Activated naive CD4-positive, alpha-beta T cell treated with anti-CD3 and anti-CD28 coated beads, Interleukin-2, amount 10 ng/mL, durations not matched to agents 7 days and 5 days (primary cell): ENCODE measurements at regions not wholly inside any gene's neighbourhood (a gene's known extent, or its start where the extent isn't known, plus 50 kb on each side); places are given as distances from the start of the nearest gene placed in this dataset.
"Not testable (repeated sequence)": the region's sequence is repeated elsewhere in the genome, so short reads cannot be mapped to it uniquely, and the experiment has no call there.

Source experiments
- CTCF ChIA-PET: fragments of 350-600 bp; sonication (Branson Sonifier 250); formaldehyde crosslinking; loops from one replicate; lab custom pipeline; 2021; ENCODE audit warnings: antibody characterized with exemption; lab: Charles Lee
- DNase-seq: peaks from one replicate; pipeline ENCODE4 v3.0.0-alpha.2; 2020
- H3K27ac Mint-ChIP-seq: one replicate; pipeline ENCODE4 v1.8.0; 2021; ENCODE audit warnings: mild to moderate bottlenecking, moderate library complexity, mixed read lengths
- H3K27me3 Mint-ChIP-seq: one replicate; pipeline ENCODE4 v1.8.0; 2021; ENCODE audit warnings: mild to moderate bottlenecking, mixed read lengths
- H3K36me3 Mint-ChIP-seq: one replicate; pipeline ENCODE4 v1.8.0; 2021; ENCODE audit warnings: mixed read lengths
- H3K4me1 Mint-ChIP-seq: one replicate; pipeline ENCODE4 v1.8.0; 2021; ENCODE audit warnings: mixed read lengths
- H3K4me3 Mint-ChIP-seq: one replicate; pipeline ENCODE4 v1.8.0; 2021; ENCODE audit warnings: mild to moderate bottlenecking, moderate library complexity, mixed read lengths
- H3K9me3 Mint-ChIP-seq: one replicate; pipeline ENCODE4 v1.8.0; 2021; ENCODE audit warnings: mixed read lengths

DNA sequence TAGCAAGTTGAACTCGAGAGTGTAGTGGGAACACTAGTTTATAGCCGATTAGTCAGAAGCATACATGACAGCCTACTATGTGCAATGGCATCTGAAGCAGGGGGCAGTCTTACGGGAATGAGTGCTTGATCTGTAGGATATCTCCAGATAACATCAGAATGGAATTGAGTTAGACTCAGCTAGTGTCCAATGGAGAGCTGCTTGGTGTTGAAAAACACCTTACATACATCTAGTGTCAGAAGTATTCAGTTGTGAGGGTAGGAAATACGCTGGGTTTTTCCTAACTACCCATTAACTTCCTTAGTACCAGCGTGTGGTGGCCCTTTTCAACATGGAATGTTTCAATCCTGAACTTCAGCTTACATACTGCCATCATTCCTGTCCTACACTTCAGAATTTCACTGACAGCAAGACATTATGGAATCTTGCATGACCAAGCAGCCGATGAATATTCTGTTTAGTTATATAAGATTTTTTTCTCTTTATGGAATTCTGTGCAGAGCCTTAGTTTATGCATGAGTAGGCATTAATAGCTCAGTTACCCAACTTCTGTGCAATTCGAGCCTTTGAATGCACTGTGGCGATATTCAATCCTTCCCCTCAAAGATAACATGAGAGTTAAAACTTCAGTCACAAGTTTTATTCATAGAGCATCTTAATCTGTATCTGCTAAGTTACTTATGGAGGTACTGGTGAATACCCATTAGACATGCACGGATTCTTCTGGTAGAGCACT is 218.6 kb upstream of the MOCS1 start:
- H3K9me3 Mint-ChIP-seq, result no peaks in the 10 kb centered on the region
- no peaks in the 10 kb centered on the region for H3K4me1 Mint-ChIP-seq
- no peaks in the 10 kb centered on the region for H3K36me3 Mint-ChIP-seq
- no peak overlapping the region for H3K4me3 Mint-ChIP-seq
- no peaks in the 10 kb centered on the region for H3K27me3 Mint-ChIP-seq
- CTCF ChIA-PET, result no interaction called here
- DNase-seq, result no peak
- H3K27ac Mint-ChIP-seq, result no peak overlapping the region

DNA sequence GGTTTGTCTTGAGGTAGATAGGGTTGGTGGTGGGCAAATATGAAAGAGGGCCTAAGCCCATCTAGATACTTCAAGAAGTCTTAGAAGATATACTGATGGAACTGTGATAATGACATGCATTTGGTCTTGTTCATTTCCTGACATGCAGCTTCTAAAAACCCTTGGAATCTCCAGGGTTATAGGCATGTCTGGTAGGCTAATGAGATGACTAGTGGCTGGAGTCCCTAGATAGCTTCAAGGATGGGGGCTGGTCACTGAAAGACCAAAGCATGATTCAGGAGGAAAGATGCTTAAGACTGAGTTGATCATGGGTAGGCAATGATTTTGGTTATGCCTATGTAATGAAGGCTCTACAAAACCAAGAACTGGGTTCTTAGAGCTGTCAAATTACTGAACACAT is 217.9 kb upstream of the MOCS1 start:
- H3K27ac Mint-ChIP-seq, result no peak overlapping the region

DNA sequence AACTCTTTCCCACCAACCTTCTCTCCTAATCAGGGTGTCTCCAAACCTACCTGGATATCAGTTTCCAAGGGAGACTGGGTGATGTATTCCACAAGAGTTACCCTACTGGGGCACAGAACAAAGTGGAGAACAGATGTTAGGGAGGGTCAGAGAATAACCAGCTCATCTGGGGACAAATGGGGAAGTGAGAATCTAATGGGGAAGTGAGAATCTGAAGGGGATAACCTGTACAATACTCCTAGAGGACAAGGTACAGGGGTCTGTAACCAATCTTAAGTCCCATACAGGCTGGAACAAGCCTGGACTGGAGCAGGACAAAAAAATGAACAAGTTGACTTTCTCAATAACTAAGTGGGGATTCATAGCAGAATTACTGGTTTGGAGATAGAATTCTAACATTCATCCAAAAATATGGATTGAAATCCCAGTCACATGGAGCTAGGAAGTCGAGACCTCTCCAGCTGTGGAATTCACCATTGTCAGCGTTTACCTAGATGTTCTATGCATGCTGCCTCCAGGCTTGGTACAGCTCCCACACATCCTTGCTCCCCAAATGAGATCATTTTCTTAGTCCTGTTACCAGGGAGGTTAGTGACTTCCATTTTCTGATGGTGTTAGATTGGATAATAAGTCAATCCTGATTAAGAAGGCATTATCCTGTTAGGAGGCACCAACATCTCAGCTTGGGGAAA is 214.8 kb upstream of the MOCS1 start:
- Mint-ChIP-seq H3K27me3 (no peaks in the 10 kb centered on the region), H3K36me3 (no peaks in the 10 kb centered on the region), H3K27ac (no peak overlapping the region), H3K4me3 (no peak overlapping the region), H3K9me3 (no peaks in the 10 kb centered on the region), H3K4me1 (no peaks in the 10 kb centered on the region)
- no peak for DNase-seq
- CTCF ChIA-PET, result no interaction called here

More for the DNA sequence above, 217.9 kb upstream of the MOCS1 start:
- Mint-ChIP-seq H3K4me3 (no peak overlapping the region), H3K9me3 (no peaks in the 10 kb centered on the region), H3K4me1 (no peaks in the 10 kb centered on the region), H3K36me3 (no peaks in the 10 kb centered on the region), H3K27me3 (no peaks in the 10 kb centered on the region)
- CTCF ChIA-PET, result no interaction called here
- no peak for DNase-seq

DNA sequence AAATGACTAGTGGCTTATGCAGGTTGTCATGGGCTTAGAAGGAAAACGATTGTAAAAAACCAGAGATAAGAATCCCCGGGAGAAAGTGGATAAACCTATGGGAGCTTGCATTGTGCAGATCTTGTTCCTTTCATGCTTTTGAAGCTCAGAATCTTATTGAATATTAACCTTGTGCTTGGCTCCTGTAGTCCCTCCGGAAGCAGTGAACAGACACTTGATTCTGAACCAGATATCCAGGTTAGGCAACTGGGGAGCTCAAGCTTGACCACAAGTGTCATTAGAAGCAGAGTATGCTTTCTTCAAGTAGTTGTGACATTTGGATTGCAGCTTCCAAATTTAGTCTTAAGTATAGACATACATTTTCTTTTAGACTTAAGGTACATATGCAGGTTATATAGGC is 212.6 kb upstream of the MOCS1 start:
- Mint-ChIP-seq H3K4me1 (no peaks in the 10 kb centered on the region), H3K4me3 (no peak overlapping the region), H3K27me3 (no peaks in the 10 kb centered on the region), H3K27ac (no peak overlapping the region), H3K9me3 (no peaks in the 10 kb centered on the region), H3K36me3 (no peaks in the 10 kb centered on the region)
- CTCF ChIA-PET, result no interaction called here
- DNase-seq, result no peak

DNA sequence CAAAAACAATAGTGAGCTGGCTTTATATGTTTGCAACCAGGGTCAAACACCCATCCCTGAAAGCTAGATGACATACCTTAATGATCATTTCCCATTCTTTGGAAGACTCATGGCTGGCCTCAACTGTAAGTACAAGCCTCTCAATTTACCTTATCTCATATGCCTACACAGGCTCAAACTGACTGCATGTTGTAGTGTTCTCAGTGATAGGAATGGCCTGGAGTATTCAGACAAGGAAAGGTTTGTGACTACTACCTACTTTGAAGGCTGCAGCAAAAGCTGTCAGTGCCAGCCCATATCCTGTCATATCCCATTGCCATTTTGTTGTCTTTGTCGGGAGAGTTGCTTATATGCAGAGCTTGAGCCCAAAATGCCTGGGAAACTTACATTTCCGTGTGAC is 205.2 kb upstream of the MOCS1 start:
- CTCF ChIA-PET, result no interaction called here
- Mint-ChIP-seq H3K27me3 (no peaks in the 10 kb centered on the region), H3K4me3 (no peak overlapping the region), H3K4me1 (no peaks in the 10 kb centered on the region), H3K36me3 (no peaks in the 10 kb centered on the region), H3K27ac (no peak overlapping the region), H3K9me3 (no peaks in the 10 kb centered on the region)
- no peak for DNase-seq

DNA sequence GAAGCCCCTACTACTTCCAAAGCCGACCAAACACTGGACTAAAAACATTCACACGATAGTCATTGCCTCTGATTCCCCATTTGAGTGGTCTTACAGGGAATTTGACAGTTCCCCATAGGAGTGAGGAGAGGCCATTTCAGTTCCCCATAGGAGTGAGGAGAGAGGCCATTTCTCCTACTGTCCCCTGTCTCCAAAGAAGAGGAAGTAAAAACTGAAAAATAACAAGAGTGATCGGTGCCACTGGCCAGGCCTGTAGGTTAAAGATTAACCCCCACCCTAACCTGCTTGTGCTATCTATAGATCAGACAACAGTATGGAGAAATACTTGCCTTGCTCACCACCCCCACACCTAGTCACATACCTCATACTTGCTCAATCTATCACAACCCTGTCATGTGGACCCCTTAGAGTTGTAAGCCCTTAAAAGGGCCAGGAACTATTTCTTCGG is 204.0 kb upstream of the MOCS1 start:
- no peaks in the 10 kb centered on the region for H3K27me3 Mint-ChIP-seq

DNA sequence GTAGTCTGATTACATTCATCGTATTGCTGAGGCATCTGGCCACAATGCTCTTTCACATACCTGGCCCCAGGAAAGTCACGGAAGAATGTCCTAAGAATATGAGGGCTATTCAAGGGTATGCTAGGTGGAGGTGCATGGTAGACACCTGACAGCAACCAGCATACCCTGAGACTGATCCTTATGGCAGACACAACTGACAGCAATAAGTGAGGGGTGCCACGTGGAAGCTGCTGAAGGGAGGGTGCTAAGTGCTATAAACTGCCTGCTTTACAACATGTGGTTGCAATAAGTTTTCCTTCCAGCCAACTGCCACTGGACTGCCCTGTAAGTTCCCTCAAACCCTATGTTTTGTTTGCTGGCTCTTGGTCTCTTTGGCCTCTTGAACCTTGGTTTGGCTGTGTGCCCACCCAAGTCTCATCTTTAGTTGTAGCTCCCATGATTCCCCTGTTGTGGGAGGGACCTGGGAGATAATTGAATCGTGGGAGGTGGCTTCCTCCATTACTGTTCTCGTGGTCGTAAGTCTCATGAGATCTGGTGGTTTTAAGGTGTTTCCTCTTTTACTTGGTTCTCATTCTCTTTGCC is 201.3 kb upstream of the MOCS1 start:
- CTCF ChIA-PET, result no interaction called here
- no peak for DNase-seq
- Mint-ChIP-seq H3K36me3 (no peaks in the 10 kb centered on the region), H3K4me1 (no peaks in the 10 kb centered on the region), H3K4me3 (no peak overlapping the region), H3K27ac (no peak overlapping the region), H3K27me3 (no peaks in the 10 kb centered on the region), H3K9me3 (no peaks in the 10 kb centered on the region)

More for the DNA sequence above, 204.0 kb upstream of the MOCS1 start:
- CTCF ChIA-PET, result no interaction called here
- Mint-ChIP-seq H3K36me3 (no peaks in the 10 kb centered on the region), H3K4me1 (no peaks in the 10 kb centered on the region), H3K9me3 (no peaks in the 10 kb centered on the region), H3K4me3 (no peak overlapping the region), H3K27ac (no peak overlapping the region)
- no peak for DNase-seq

DNA sequence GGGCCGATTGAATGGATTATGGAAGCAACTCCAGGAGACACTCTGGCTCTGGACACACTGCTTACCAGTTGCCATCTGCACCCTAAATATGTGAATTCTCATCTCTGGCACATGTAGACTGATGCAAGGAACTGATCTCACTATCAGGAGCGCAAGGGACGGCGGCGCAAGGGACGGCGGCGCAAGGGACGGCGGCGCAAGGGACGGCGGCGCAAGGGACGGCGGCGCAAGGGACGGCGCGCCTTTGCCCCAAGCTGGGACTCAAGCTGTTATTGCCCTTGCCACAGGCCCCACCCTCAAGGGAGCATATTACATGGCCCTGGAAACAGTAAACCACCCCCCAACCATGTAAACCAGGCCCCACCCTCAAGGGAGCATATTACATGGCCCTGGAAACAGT is 199.7 kb upstream of the MOCS1 start:
- DNase-seq, H3K27me3 Mint-ChIP-seq, H3K27ac Mint-ChIP-seq, CTCF ChIA-PET, H3K4me1 Mint-ChIP-seq, H3K9me3 Mint-ChIP-seq, H3K4me3 Mint-ChIP-seq, H3K36me3 Mint-ChIP-seq: not testable (repeated sequence)

DNA sequence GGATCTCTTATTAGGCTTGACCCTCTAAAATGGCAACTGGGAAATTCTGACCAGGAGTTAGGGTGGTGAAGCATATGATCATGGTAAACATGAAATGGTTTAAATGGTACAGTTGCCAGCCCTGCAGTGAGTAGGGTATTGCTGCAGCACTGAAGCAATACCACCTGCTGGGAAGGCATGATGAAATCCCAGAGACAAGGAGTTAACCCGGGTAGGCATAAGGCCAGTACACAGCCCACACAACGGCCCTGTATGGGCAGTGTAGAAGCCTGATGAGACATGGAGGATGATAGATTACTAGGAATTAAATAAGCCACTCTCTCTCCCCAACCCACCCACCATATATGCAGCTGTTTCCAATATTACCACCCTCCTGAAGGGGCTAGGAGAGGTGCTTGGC is 197.4 kb upstream of the MOCS1 start:
- no peak overlapping the region for H3K27ac Mint-ChIP-seq
- CTCF ChIA-PET, result no interaction called here
- H3K36me3 Mint-ChIP-seq, result no peaks in the 10 kb centered on the region
- no peaks in the 10 kb centered on the region for H3K4me1 Mint-ChIP-seq
- no peaks in the 10 kb centered on the region for H3K9me3 Mint-ChIP-seq
- no peaks in the 10 kb centered on the region for H3K27me3 Mint-ChIP-seq
- DNase-seq, result no peak
- H3K4me3 Mint-ChIP-seq, result no peak overlapping the region

DNA sequence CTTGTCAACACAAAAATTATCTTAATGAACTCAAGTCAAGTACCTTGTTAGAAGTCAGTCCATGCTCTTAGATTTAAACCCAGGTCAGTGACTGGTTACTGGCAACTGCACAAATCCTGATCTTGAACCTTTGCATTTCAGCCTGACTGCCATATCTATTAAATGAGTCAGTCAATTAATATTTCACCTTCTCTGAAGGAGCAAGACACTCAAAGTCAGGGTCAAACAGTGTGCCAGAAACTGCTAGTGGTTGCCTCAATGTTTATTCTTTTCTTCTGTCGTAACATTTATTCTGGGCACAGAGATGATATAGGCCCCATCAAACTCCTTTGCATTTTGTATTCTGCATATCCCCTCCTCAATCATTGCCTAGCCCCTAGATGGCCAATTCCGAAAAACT is 193.9 kb upstream of the MOCS1 start:
- Mint-ChIP-seq H3K36me3 (no peaks in the 10 kb centered on the region), H3K9me3 (no peaks in the 10 kb centered on the region), H3K4me1 (no peaks in the 10 kb centered on the region), H3K27ac (no peak overlapping the region), H3K4me3 (no peak overlapping the region), H3K27me3 (no peaks in the 10 kb centered on the region)
- CTCF ChIA-PET, result no interaction called here
- no peak for DNase-seq

DNA sequence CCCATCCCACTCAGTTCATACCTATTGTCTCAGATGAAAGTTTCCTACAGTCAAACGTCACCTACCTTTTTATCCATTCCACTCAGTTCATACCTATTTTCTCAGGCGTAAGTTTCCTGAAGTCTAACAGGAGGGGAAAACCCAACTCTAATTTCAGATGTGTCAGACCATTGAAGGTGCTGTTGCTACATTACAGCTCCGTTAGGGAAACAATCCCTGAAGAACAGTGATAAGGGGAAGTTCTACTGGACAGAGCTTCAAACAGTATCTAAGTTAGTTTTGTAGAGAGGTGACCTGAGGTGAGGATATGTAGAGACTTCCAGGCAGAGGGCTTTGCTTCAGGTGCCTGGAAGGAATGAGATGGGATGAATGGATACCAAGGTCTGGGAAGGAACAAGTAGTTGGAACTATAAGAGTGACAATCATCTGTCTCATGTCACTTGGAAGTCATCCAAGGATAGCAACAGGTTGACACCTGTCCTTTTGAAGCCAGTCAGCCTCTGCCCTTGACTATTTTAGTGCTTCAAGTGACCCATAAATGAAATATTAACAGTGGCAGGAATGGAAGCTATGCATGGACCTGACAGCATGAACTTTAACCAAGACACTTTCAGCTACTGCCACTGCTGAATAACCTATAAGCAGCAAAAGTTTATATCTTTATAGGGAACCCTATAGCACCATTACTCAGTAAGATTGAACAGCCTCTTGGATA is 191.6 kb upstream of the MOCS1 start:
- no peaks in the 10 kb centered on the region for H3K9me3 Mint-ChIP-seq
- DNase-seq, result no peak
- no peaks in the 10 kb centered on the region for H3K27me3 Mint-ChIP-seq
- H3K27ac Mint-ChIP-seq, result no peak overlapping the region
- H3K36me3 Mint-ChIP-seq, result no peaks in the 10 kb centered on the region
- no peaks in the 10 kb centered on the region for H3K4me1 Mint-ChIP-seq
- CTCF ChIA-PET, result no interaction called here
- H3K4me3 Mint-ChIP-seq, result no peak overlapping the region

DNA sequence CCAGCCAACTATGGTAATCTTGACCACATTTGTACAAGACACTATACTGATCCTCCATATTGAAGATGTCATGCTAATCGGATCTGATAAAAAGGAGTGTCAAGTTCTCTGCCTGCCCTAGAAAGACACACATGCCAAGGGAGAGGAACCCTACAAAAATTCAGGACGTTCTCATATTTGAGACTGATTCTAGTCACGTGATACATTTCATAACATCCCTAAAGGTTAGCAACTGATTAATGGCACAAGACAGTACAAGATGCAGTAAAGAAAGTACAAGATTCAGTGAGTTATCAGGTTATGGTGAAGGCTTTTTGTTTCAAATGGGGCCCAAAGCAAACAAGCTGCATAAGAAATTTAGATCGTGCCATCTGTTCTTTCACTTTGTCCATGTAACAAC is 190.7 kb upstream of the MOCS1 start:
- Mint-ChIP-seq H3K36me3 (no peaks in the 10 kb centered on the region), H3K27ac (no peak overlapping the region), H3K9me3 (no peaks in the 10 kb centered on the region), H3K4me1 (no peaks in the 10 kb centered on the region), H3K27me3 (no peaks in the 10 kb centered on the region), H3K4me3 (no peak overlapping the region)
- DNase-seq, result no peak
- CTCF ChIA-PET, result no interaction called here

DNA sequence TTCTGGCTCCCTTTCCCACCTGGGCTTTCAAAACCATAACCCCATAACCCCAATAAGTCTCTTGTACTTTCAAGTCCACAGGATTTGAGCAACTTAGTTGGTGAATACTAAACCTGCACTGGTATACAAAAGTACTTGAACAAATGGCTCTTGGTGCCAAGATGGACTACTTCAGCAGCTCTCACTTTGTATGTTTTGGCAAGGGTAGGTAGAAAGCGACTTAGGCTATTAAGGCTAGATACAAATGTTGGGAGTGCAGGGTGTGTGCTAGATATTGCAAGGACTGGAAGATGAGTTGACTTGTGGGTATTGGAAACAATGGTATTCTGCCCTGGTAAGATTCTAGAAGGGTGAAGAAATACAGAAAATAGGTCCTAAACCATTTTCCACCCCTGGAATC is 182.6 kb upstream of the MOCS1 start:
- DNase-seq, result no peak
- no peaks in the 10 kb centered on the region for H3K27me3 Mint-ChIP-seq
- no peaks in the 10 kb centered on the region for H3K36me3 Mint-ChIP-seq
- H3K27ac Mint-ChIP-seq, result no peak overlapping the region
- no peaks in the 10 kb centered on the region for H3K4me1 Mint-ChIP-seq
- no peaks in the 10 kb centered on the region for H3K9me3 Mint-ChIP-seq
- CTCF ChIA-PET, result no interaction called here
- no peak overlapping the region for H3K4me3 Mint-ChIP-seq

DNA sequence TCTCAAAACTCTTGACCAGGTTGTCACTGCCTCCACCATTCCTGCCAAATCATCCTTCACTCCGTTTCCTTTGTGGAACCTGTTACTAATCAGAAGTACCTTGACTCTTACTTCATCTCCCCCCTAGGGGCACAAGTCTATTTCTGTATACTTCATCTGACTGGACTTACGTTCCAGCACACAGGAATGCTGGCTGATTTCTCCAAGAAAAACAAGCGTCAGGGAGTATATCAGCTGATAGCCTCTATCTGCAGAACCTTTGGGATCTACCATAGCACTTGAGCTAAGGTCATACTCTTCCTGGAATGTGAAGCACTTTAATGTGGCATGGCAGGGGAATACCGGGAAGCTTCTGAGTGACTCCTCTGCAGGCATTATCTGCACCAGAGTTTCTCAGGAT is 178.1 kb upstream of the MOCS1 start:
- Mint-ChIP-seq H3K4me3 (no peak overlapping the region), H3K27me3 (no peaks in the 10 kb centered on the region), H3K9me3 (no peaks in the 10 kb centered on the region), H3K36me3 (no peaks in the 10 kb centered on the region), H3K27ac (no peak overlapping the region), H3K4me1 (no peaks in the 10 kb centered on the region)
- no peak for DNase-seq
- CTCF ChIA-PET, result no interaction called here
